Eye (tissue), 1 donor: ENCODE measurements at regions not wholly inside any gene's neighbourhood (a gene's known extent, or its start where the extent isn't known, plus 50 kb on each side); places are given as distances from the start of the nearest gene placed in this dataset.
A peak's percentile ranks its signal among the peaks of the same experiment; 100 is the strongest.
"Not testable (repeated sequence)": the region's sequence is repeated elsewhere in the genome, so short reads cannot be mapped to it uniquely, and the experiment has no call there.

Source experiments
- DNase-seq: peaks from one replicate; pipeline ENCODE4 v3.0.0-alpha.2; 2015

GRCh38 chr3:39558775-39559306 is 91.4 kb downstream of the MOBP start:
- no peak for DNase-seq

- no peak for DNase-seq
Measured at GRCh38 chr3:39559543-39559942, 92.1 kb downstream of the MOBP start.

- no peak for DNase-seq
Measured at GRCh38 chr3:39568508-39568907, 101.0 kb downstream of the MOBP start.

GRCh38 chr3:39569095-39569494 is 101.6 kb downstream of the MOBP start:
- no peak for DNase-seq

- DNase-seq, result no peak
Measured at GRCh38 chr3:39573392-39573791, 105.9 kb downstream of the MOBP start.

GRCh38 chr3:39577541-39577940 is 110.1 kb downstream of the MOBP start:
- DNase-seq, result no peak

GRCh38 chr3:39586215-39586614 is 118.7 kb downstream of the MOBP start:
- DNase-seq, result not testable (repeated sequence)

- no peak for DNase-seq
Measured at GRCh38 chr3:39587113-39587512, 119.6 kb downstream of the MOBP start.

- no peak for DNase-seq
Measured at GRCh38 chr3:39590806-39591205, 123.3 kb downstream of the MOBP start.

GRCh38 chr3:39592311-39593050 is 125.0 kb downstream of the MOBP start:
- no peak for DNase-seq

- no peak for DNase-seq
Measured at GRCh38 chr3:39593341-39593740, 125.9 kb downstream of the MOBP start.

- no peak for DNase-seq
Measured at GRCh38 chr3:39601241-39601640, 133.8 kb downstream of the MOBP start.

GRCh38 chr3:39605837-39606236 is 138.4 kb downstream of the MOBP start:
- DNase-seq, result no peak

GRCh38 chr3:39626198-39626597 is 158.7 kb downstream of the MOBP start:
- DNase-seq, result no peak

- peak; percentile 13 for DNase-seq
Measured at GRCh38 chr3:39631136-39631535, 163.7 kb downstream of the MOBP start.

- DNase-seq, result no peak
Measured at GRCh38 chr3:39637807-39638206, 170.3 kb downstream of the MOBP start.

GRCh38 chr3:39638301-39638700 is 170.8 kb downstream of the MOBP start:
- no peak for DNase-seq

- DNase-seq, result no peak
Measured at GRCh38 chr3:39639344-39640236, 169.8 kb upstream of the MYRIP start.

GRCh38 chr3:39641274-39641673 is 168.1 kb upstream of the MYRIP start:
- DNase-seq, result no peak

- DNase-seq, result no peak
Measured at GRCh38 chr3:39644176-39644575, 165.2 kb upstream of the MYRIP start.

GRCh38 chr3:39651256-39651655 is 158.2 kb upstream of the MYRIP start:
- not testable (repeated sequence) for DNase-seq

GRCh38 chr3:39651993-39652739 is 157.2 kb upstream of the MYRIP start:
- no peak for DNase-seq

GRCh38 chr3:39655718-39656117 is 153.7 kb upstream of the MYRIP start:
- not testable (repeated sequence) for DNase-seq
